HEK293T (cell line): ENCODE measurements at regions not wholly inside any gene's neighbourhood (a gene's known extent, or its start where the extent isn't known, plus 50 kb on each side); places are given as distances from the start of the nearest gene placed in this dataset.

Experiments used
- FOXK2 ChIP-seq: fragments of 450-650 bp; IDR thresholded peaks from 2 replicates; pipeline ENCODE4 v1.6.1; 2016; ENCODE audit warnings: mild to moderate bottlenecking
- SP1 ChIP-seq: fragments of 450-650 bp; IDR thresholded peaks from 2 replicates; pipeline ENCODE4 v1.6.1; 2017
- TARDBP ChIP-seq: fragments of 450-650 bp; IDR thresholded peaks from 2 replicates; pipeline ENCODE4 v1.6.1; 2016

GRCh38 chr3:176351408-176351807 is 845.9 kb downstream of the TBL1XR1 start:
- TF ChIP-seq FOXK2: no peak
- TF ChIP-seq SP1: no peak
- TF ChIP-seq TARDBP: no peak
